GM10248 (cell line): ENCODE measurements at regions not wholly inside any gene's neighbourhood (a gene's known extent, or its start where the extent isn't known, plus 50 kb on each side); places are given as distances from the start of the nearest gene placed in this dataset.

Source experiments
- CTCF ChIA-PET: fragments of 300-600 bp; sonication (Branson Sonifier 250); formaldehyde crosslinking; extraction: SDS; loops from one replicate; lab custom pipeline; 2021; ENCODE audit warnings: antibody characterized with exemption; lab: Yijun Ruan, JAX
- POLR2A ChIA-PET: fragments of 350-650 bp; sonication (Branson Sonifier 250); formaldehyde crosslinking; extraction: SDS; loops from one replicate; lab custom pipeline; 2020; ENCODE audit warnings: antibody characterized with exemption; lab: Yijun Ruan, JAX
- DNase-seq: peaks from one replicate; pipeline ENCODE4 v3.0.0; 2012; ENCODE audit errors: extremely low spot score
- CTCF ChIP-seq: IDR thresholded peaks from 2 replicates; pipeline ENCODE4 v1.5.1; 2012; ENCODE audit warnings: mild to moderate bottlenecking, low read depth; ENCODE audit errors: extremely low read depth, missing control alignments, control extremely low read depth

- TF ChIP-seq CTCF = no peak
- no peak for DNase-seq
- ChIA-PET CTCF (interaction anchor here (1.7 kb wide), 1 partner anchor 12 kb away, joined by 5 read pairs; no protein-coding TSS in a partner anchor), POLR2A (no interaction called here)
Measured at GRCh38 chr2:126764686-126765265, 108.8 kb downstream of the GYPC start.

GRCh38 chr2:126765395-126765794 is 109.4 kb downstream of the GYPC start:
- TF ChIP-seq CTCF = no peak
- no peak for DNase-seq
- CTCF ChIA-PET = interaction anchor here (1.5 to 1.7 kb wide), 2 partner anchors 11 to 15 kb away, joined by 3 to 5 read pairs; no protein-coding TSS in a partner anchor
- POLR2A ChIA-PET = no interaction called here

- DNase-seq = no peak
- POLR2A ChIA-PET = no interaction called here
- CTCF ChIA-PET = interaction anchor here (1.5 to 1.7 kb wide), 2 partner anchors 10 to 16 kb away, joined by 3 to 5 read pairs; no protein-coding TSS in a partner anchor
- no peak for TF ChIP-seq CTCF
Measured at GRCh38 chr2:126766295-126766968, 110.5 kb downstream of the GYPC start.

GRCh38 chr2:126766969-126767296 is 111.0 kb downstream of the GYPC start:
- no peak for TF ChIP-seq CTCF
- ChIA-PET POLR2A (no interaction called here), CTCF (interaction anchor here (1.5 kb wide), 1 partner anchor 16 kb away, joined by 3 read pairs; no protein-coding TSS in a partner anchor)
- DNase-seq = no peak

- TF ChIP-seq CTCF = no peak
- CTCF ChIA-PET = interaction anchor here (1.0 to 1.6 kb wide), 4 partner anchors 8 to 241 kb away, joined by 3 to 5 read pairs (median 3); no protein-coding TSS in a partner anchor
- POLR2A ChIA-PET = no interaction called here
- DNase-seq = no peak
Measured at GRCh38 chr2:126769118-126769517, 113.2 kb downstream of the GYPC start.

GRCh38 chr2:126770466-126770865 is 114.5 kb downstream of the GYPC start:
- POLR2A ChIA-PET = no interaction called here
- no peak for TF ChIP-seq CTCF
- CTCF ChIA-PET = interaction anchor here (0.9 kb wide), 1 partner anchor 242 kb away, joined by 3 read pairs; no protein-coding TSS in a partner anchor
- DNase-seq = no peak
